SJSA1 (cell line): ENCODE measurements at regions not wholly inside any gene's neighbourhood (a gene's known extent, or its start where the extent isn't known, plus 50 kb on each side); places are given as distances from the start of the nearest gene placed in this dataset.

Experiments used
- DNase-seq, 2 experiments: peaks; one replicate each; pipeline ENCODE4 v3.0.0-alpha.2; 2015 to 2020; ENCODE audit warnings: low spot score in 2 of 2, low read depth in 1 of 2
- H3K27ac ChIP-seq: fragments of 250-450 bp; sonication (Bioruptor Pico); 2 replicates; pipeline ENCODE4 v1.5.1; 2020; ENCODE audit warnings: mild to moderate bottlenecking, moderate library complexity
- H3K27me3 ChIP-seq: fragments of 250-450 bp; sonication (Bioruptor Pico); replicated peaks from 2 replicates; pipeline ENCODE4 v1.5.1; 2020; ENCODE audit warnings: mild to moderate bottlenecking, moderate library complexity
- H3K36me3 ChIP-seq: fragments of 250-450 bp; sonication (Bioruptor Pico); 2 replicates; pipeline ENCODE4 v1.5.1; 2020; ENCODE audit warnings: mild to moderate bottlenecking
- H3K4me1 ChIP-seq: fragments of 250-450 bp; sonication (Bioruptor Pico); replicated peaks from 2 replicates; pipeline ENCODE4 v1.6.1; 2021; ENCODE audit warnings: mild to moderate bottlenecking
- H3K4me3 ChIP-seq: fragments of 250-450 bp; sonication (Bioruptor Pico); 2 replicates; pipeline ENCODE4 v1.5.1; 2020; ENCODE audit warnings: mild to moderate bottlenecking
- H3K9me3 ChIP-seq: fragments of 250-450 bp; sonication (Bioruptor Pico); replicated peaks from 2 replicates; pipeline ENCODE4 v1.5.1; 2020; ENCODE audit warnings: mild to moderate bottlenecking

- DNase-seq = no peak
These were observed 189.0 kb downstream of the URB2 start for GRCh38 chr1:229815076-229815475.

DNA sequence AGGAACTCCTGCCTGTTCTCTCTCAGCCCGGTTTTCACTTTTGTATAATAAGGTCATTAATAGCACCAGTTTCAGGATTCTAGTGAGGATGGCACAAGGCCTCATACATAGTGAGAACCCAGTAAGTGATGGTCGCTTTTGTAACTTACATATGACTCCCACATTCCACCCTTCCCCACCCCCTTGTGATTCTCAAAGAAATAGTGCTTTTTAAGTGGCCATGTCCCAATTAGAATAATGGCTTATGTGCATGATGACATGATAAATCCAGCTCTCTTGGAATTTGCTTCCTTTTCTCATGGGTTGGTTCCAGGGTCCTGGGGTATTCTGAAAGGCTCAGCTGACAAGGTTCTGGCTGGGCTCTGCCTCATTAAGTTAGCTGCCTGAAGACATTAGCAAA is 189.9 kb downstream of the URB2 start:
- Histone ChIP-seq H3K36me3 (no peaks in the 10 kb centered on the region), H3K4me3 (no peak overlapping the region), H3K4me1 (no peaks in the 10 kb centered on the region), H3K27me3 (no peaks in the 10 kb centered on the region), H3K9me3 (no peaks in the 10 kb centered on the region), H3K27ac (no peak overlapping the region)
- no peak for DNase-seq

More at GRCh38 chr1:229815076-229815475, 189.0 kb downstream of the URB2 start:
- no peaks in the 10 kb centered on the region for H3K36me3 ChIP-seq
- no peaks in the 10 kb centered on the region for H3K9me3 ChIP-seq
- no peak overlapping the region for H3K4me3 ChIP-seq
- H3K27me3 ChIP-seq = no peaks in the 10 kb centered on the region
- H3K4me1 ChIP-seq = no peaks in the 10 kb centered on the region
- no peak overlapping the region for H3K27ac ChIP-seq

GRCh38 chr1:229817936-229818335 is 191.9 kb downstream of the URB2 start:
- DNase-seq = no peak
- Histone ChIP-seq H3K4me1 (no peaks in the 10 kb centered on the region), H3K4me3 (no peak overlapping the region), H3K27me3 (no peaks in the 10 kb centered on the region; the same call in 1 of the 2 replicates), H3K36me3 (no peaks in the 10 kb centered on the region), H3K27ac (no peak overlapping the region), H3K9me3 (no peaks in the 10 kb centered on the region)

DNA sequence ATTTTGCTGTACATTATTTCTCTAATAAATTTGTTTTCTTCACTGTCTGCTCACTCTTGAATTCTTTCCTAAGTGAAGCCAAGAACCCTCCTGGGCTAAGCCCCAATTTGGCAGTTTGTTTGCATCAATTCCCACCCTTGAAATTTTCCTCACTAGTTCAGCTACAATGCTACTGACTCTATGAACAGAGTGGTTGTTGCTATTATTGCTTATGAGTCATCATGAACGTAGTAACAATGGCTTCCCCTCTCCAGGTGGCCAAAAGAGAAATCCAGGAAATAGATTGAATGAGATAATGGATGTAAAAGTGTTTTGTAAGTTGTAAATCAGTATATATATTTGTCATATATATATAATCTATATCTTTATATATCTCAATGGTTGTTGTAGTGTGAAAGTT is 193.0 kb downstream of the URB2 start:
- no peaks in the 10 kb centered on the region for H3K9me3 ChIP-seq
- no peaks in the 10 kb centered on the region for H3K4me1 ChIP-seq
- H3K27ac ChIP-seq = no peak overlapping the region
- H3K27me3 ChIP-seq = no peaks in the 10 kb centered on the region; the same call in 1 of the 2 replicates
- DNase-seq = no peak
- no peaks in the 10 kb centered on the region for H3K36me3 ChIP-seq
- H3K4me3 ChIP-seq = no peak overlapping the region

DNA sequence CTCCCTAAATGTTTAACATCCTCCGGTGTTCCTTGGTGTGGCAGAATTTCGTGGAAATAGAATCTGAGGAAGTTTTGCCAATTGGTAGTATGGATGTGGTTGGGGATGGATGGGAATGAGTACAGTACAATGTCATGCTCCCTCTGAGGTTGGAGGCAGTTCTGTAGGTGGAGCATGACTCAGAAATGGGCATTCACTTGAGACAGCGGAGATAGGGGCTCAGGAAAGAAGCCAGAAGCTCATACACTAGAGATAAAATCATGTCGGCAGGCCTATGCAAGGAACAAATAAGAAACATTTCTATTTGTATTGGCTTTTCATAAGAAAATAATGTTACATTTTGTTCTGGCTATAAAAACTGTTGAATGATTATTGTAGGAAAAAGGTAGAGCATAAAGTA is 196.0 kb downstream of the URB2 start:
- no peaks in the 10 kb centered on the region for H3K9me3 ChIP-seq
- H3K4me1 ChIP-seq = no peaks in the 10 kb centered on the region
- H3K4me3 ChIP-seq = no peak overlapping the region
- H3K36me3 ChIP-seq = no peaks in the 10 kb centered on the region
- no peak overlapping the region for H3K27ac ChIP-seq
- no peaks in the 10 kb centered on the region; the same call in 1 of the 2 replicates for H3K27me3 ChIP-seq
- DNase-seq = no peak

DNA sequence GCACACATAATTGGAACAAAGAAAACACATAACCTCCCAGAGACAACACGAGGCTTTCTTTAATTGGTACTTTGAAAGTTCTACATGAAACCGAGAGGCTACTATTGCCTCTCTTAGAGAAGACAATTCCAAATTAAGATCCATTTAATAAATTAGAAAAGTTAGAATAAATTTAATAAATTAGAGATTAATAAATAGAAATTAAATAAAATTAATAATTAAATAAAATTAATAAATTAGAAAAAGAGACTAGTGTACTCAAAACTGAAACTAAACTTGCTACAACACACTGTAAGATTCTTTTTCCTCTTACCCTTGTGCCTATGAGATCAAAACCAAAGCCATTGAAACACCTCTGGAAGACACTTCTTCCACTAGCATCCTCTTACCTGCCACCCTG is 199.0 kb downstream of the URB2 start:
- no peaks in the 10 kb centered on the region for H3K4me1 ChIP-seq
- no peak overlapping the region for H3K27ac ChIP-seq
- peaks cover 6% of the 10 kb centered on the region; the same call in 1 of the 2 replicates for H3K27me3 ChIP-seq
- no peak overlapping the region for H3K4me3 ChIP-seq
- H3K36me3 ChIP-seq = no peaks in the 10 kb centered on the region
- no peak for DNase-seq
- no peaks in the 10 kb centered on the region for H3K9me3 ChIP-seq

DNA sequence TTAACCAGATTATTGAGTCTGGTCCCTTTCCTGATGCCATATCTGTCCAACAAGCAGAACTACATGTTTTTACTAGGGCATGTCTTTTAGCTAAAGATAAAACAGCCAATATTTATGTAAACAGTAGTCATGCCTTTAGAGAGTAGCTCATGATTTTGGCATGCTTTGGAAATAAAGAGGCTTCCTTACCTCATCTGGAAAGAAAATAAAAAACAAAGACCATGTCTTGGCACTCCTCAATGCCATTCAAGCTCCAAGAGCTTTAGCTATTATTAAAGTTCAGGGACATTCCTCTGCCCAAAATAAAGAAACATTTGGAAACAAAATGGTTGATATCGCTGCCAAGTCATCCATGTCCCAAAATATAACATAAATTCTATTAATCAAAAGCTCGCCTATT is 202.4 kb downstream of the URB2 start:
- no peak overlapping the region for H3K4me3 ChIP-seq
- H3K4me1 ChIP-seq = no peaks in the 10 kb centered on the region
- no peak overlapping the region for H3K27ac ChIP-seq
- no peaks in the 10 kb centered on the region; the same call in 1 of the 2 replicates for H3K9me3 ChIP-seq
- no peaks in the 10 kb centered on the region for H3K36me3 ChIP-seq
- 0 out of 2 replicates have a peak, but pooled peaks cover 6% of the 10 kb centered on the region for H3K27me3 ChIP-seq
- no peak for DNase-seq

DNA sequence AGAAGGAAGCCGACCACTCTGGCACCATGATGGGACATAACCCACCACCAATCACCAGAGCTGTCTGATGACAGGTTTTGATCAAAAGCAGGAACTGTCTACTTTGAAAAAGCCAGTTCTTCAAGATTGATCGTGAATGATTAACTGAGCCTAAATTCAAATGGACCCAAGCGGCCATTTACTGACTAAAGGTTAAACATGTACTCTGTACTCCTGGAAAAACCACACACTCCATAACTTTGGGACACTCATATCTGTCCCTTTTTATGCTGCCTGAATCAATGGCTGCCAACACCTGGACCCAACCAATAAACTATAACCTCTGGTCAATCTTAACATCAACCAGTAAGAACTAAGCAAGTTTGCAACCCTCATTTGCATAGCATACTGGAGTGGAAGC is 206.6 kb downstream of the URB2 start:
- no peaks in the 10 kb centered on the region; the same call in 1 of the 2 replicates for H3K9me3 ChIP-seq
- no peaks in the 10 kb centered on the region for H3K4me1 ChIP-seq
- no peak overlapping the region for H3K27ac ChIP-seq
- no peak overlapping the region for H3K4me3 ChIP-seq
- H3K36me3 ChIP-seq = no peaks in the 10 kb centered on the region
- no peak for DNase-seq
- H3K27me3 ChIP-seq = 0 out of 2 replicates have a peak, but pooled peaks cover 5% of the 10 kb centered on the region

DNA sequence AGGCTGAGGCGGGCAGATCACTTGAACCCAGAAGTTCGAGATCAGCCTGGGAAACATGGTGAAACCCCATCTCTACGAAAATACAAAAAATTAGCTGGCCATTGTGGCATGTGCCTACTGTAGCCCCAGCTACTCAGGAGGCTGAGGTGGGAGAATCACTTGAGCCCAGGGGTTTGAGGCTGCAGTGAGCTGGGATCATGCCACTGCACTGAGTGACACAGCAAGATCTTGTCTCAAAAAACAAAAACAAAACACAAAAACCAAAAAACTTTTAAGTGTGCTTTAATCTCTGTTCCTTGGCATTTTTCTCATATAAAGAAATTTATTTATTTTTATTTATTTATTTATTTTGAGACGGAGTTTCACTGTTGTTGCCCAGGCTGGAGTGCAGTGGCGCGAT is 208.2 kb downstream of the URB2 start:
- no peaks in the 10 kb centered on the region for H3K27me3 ChIP-seq
- no peaks in the 10 kb centered on the region; the same call in 1 of the 2 replicates for H3K9me3 ChIP-seq
- no peak overlapping the region for H3K4me3 ChIP-seq
- H3K4me1 ChIP-seq = no peaks in the 10 kb centered on the region
- H3K27ac ChIP-seq = no peak overlapping the region
- no peaks in the 10 kb centered on the region for H3K36me3 ChIP-seq
- no peak for DNase-seq

GRCh38 chr1:229835226-229835625 is 209.2 kb downstream of the URB2 start:
- DNase-seq = no peak
- Histone ChIP-seq H3K4me1 (no peaks in the 10 kb centered on the region), H3K36me3 (no peaks in the 10 kb centered on the region), H3K27me3 (no peaks in the 10 kb centered on the region), H3K4me3 (no peak overlapping the region), H3K27ac (no peak overlapping the region), H3K9me3 (no peaks in the 10 kb centered on the region; the same call in 1 of the 2 replicates)

DNA sequence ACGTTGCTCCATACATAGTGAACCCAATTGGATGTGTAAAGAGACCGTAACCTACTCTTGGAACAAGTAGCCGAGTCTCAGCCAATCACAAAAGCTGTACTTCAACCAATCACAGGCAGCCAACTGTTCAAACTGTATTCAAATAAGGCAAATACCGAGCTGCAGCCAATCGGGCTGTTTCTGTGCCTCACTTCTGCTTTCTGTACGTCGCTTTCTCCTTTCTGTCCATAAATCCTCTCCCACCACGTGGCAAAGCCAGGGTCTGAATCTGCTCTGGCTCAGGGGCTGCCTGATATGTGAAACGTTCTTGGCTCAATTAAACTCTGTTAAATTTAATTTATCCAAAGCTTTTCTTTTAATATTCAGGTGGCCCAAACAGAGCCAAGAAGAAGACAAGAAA is 210.3 kb downstream of the URB2 start:
- no peak overlapping the region for H3K4me3 ChIP-seq
- no peaks in the 10 kb centered on the region for H3K27me3 ChIP-seq
- no peak overlapping the region for H3K27ac ChIP-seq
- no peaks in the 10 kb centered on the region for H3K36me3 ChIP-seq
- DNase-seq = no peak
- no peaks in the 10 kb centered on the region for H3K9me3 ChIP-seq
- H3K4me1 ChIP-seq = no peaks in the 10 kb centered on the region

- no peaks in the 10 kb centered on the region for H3K27me3 ChIP-seq
- H3K4me3 ChIP-seq = no peak overlapping the region
- H3K4me1 ChIP-seq = no peaks in the 10 kb centered on the region
- no peaks in the 10 kb centered on the region for H3K9me3 ChIP-seq
- H3K27ac ChIP-seq = no peak overlapping the region
- H3K36me3 ChIP-seq = no peaks in the 10 kb centered on the region
- DNase-seq = no peak
These were observed 212.2 kb downstream of the URB2 start for GRCh38 chr1:229838204-229838603.

GRCh38 chr1:229839800-229840199 is 213.8 kb downstream of the URB2 start:
- DNase-seq = no peak
- H3K9me3 ChIP-seq = no peaks in the 10 kb centered on the region
- H3K27ac ChIP-seq = no peak overlapping the region
- H3K4me1 ChIP-seq = no peaks in the 10 kb centered on the region
- H3K27me3 ChIP-seq = no peaks in the 10 kb centered on the region
- no peaks in the 10 kb centered on the region for H3K36me3 ChIP-seq
- no peak overlapping the region for H3K4me3 ChIP-seq

DNA sequence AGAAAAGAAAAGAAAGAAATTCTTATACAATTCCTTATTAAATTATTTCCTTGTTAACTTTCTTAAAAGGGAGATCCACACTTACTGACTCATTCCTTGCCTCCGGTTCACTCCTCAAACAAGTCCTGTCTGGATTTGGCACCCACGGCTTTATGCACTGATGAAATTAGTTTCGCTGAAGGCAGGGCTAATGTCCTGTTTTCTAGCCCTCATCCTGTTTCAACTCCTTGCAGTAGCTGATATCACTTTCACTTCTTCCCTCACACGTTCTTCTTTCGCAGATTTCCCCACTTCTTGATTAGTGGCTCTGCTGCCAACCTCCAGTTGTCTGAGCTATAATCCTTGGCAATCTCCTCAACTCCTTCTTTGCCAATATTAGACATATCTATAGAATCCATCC is 215.2 kb downstream of the URB2 start:
- H3K4me3 ChIP-seq = no peak overlapping the region
- DNase-seq = no peak
- H3K27me3 ChIP-seq = no peaks in the 10 kb centered on the region
- H3K9me3 ChIP-seq = no peaks in the 10 kb centered on the region
- no peaks in the 10 kb centered on the region for H3K4me1 ChIP-seq
- no peaks in the 10 kb centered on the region for H3K36me3 ChIP-seq
- H3K27ac ChIP-seq = no peak overlapping the region
